SK-N-MC (cell line): ENCODE measurements at regions not wholly inside any gene's neighbourhood (a gene's known extent, or its start where the extent isn't known, plus 50 kb on each side); places are given as distances from the start of the nearest gene placed in this dataset.

Experiments used
- EZH2 ChIP-seq: fragments of 200-600 bp; sonication (generic); IDR thresholded peaks from one replicate; pipeline ENCODE4 v1.6.1; 2017; ENCODE audit warnings: antibody characterized with exemption
- FOXP2 ChIP-seq: optimal IDR thresholded peaks from 2 replicates; pipeline ENCODE3; 2011; ENCODE audit warnings: mild to moderate bottlenecking, moderate library complexity; ENCODE audit not compliant: insufficient read depth; ENCODE audit errors: extremely low read length, control extremely low read depth
- POLR2AphosphoS5 ChIP-seq: IDR thresholded peaks from 2 replicates; pipeline ENCODE4 v1.6.1; 2012; ENCODE audit warnings: mild to moderate bottlenecking, low read depth, low read length, borderline replicate concordance

DNA sequence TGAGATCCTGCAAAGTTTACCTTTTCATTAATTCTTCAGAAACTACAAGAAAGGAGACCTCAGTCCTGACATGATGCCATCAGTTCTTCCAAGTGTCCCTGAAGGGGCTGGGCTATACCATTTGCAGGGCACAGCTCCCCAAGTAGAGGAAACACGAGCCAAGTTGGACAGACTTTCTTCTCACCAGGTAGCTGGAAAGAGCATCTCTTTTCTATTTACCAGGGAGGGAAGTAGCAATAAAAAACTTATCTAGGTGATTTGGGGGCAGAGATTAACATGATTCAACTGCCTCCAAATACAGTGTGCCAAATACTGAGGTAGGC, 103.9 kb upstream of the KCND3 start:
- TF ChIP-seq POLR2AphosphoS5: no peak
- no peak for TF ChIP-seq EZH2
- no peak for TF ChIP-seq FOXP2
